HepG2 (cell line): ENCODE measurements at regions not wholly inside any gene's neighbourhood (a gene's known extent, or its start where the extent isn't known, plus 50 kb on each side); places are given as distances from the start of the nearest gene placed in this dataset.

Source experiments
- ARID2 ChIP-seq: sonication (generic); formaldehyde crosslinking; IDR thresholded peaks from 2 replicates; pipeline ENCODE4 v1.8.1; 2022; ENCODE audit warnings: mild to moderate bottlenecking, missing genetic modification reagents, borderline replicate concordance
- ATF4 ChIP-seq, 2 experiments: fragments of 450-650 bp in 1 of 2; sonication (generic) in 1 of 2; formaldehyde crosslinking; IDR thresholded peaks; 2 replicates each; pipeline versions ENCODE4 v1.5.0 to v1.8.0; 2020 to 2022; ENCODE audit warnings: mild to moderate bottlenecking in 1 of 2, missing genetic modification reagents in 1 of 2
- CTCF ChIP-seq: sonication (generic); formaldehyde crosslinking; IDR thresholded peaks from 2 replicates; pipeline ENCODE4 v1.5.0; 2020; ENCODE audit warnings: mild to moderate bottlenecking, missing genetic modification reagents, moderate library complexity
- ELF4 ChIP-seq: sonication (generic); formaldehyde crosslinking; IDR thresholded peaks from 2 replicates; pipeline ENCODE4 v1.5.0; 2020; ENCODE audit warnings: missing genetic modification reagents, mild to moderate bottlenecking, moderate library complexity, borderline replicate concordance
- FOXP1 ChIP-seq, 2 experiments: fragments of 450-650 bp in 1 of 2; IDR thresholded peaks; 2 replicates each; pipeline ENCODE4 v1.6.1; 2017 to 2018; ENCODE audit warnings: antibody characterized with exemption in 1 of 2
- ISX ChIP-seq: sonication (generic); formaldehyde crosslinking; conservative IDR thresholded peaks from 2 replicates; pipeline ENCODE4 v1.5.0; 2020; ENCODE audit warnings: missing genetic modification reagents
- MXD4 ChIP-seq: IDR thresholded peaks from 2 replicates; pipeline ENCODE4 v1.6.1; 2016; ENCODE audit warnings: mild to moderate bottlenecking, missing biosample characterization, missing genetic modification reagents
- POGK ChIP-seq: sonication (generic); formaldehyde crosslinking; conservative IDR thresholded peaks from 2 replicates; pipeline ENCODE4 v1.8.0; 2022; ENCODE audit warnings: mild to moderate bottlenecking, moderate library complexity, missing genetic modification reagents
- PPARG ChIP-seq: conservative IDR thresholded peaks from 2 replicates; pipeline ENCODE4 v1.6.1; 2016; ENCODE audit warnings: missing biosample characterization, missing genetic modification reagents
- SOX6 ChIP-seq, 2 experiments: fragments of 450-650 bp in 1 of 2; sonication (generic) in 1 of 2; formaldehyde crosslinking in 1 of 2; IDR thresholded peaks; 2 replicates each; pipeline versions ENCODE4 v1.4.0 to v1.6.1; 2017 to 2020; ENCODE audit warnings: antibody characterized with exemption in 1 of 2, mild to moderate bottlenecking in 1 of 2, missing genetic modification reagents in 1 of 2
- TBP ChIP-seq: sonication (generic); formaldehyde crosslinking; IDR thresholded peaks from 2 replicates; pipeline ENCODE4 v1.5.0; 2020; ENCODE audit warnings: missing genetic modification reagents
- TP53 ChIP-seq: sonication (generic); formaldehyde crosslinking; conservative IDR thresholded peaks from 2 replicates; pipeline ENCODE4 v1.4.0; 2020; ENCODE audit warnings: missing genetic modification reagents
- ZBTB3 ChIP-seq: sonication (generic); formaldehyde crosslinking; IDR thresholded peaks from 2 replicates; pipeline ENCODE4 v1.4.0; 2020; ENCODE audit warnings: low read depth, mild to moderate bottlenecking, moderate library complexity, missing genetic modification reagents, borderline replicate concordance
- ZGPAT ChIP-seq: IDR thresholded peaks from 2 replicates; pipeline ENCODE4 v1.6.1; 2016; ENCODE audit warnings: mild to moderate bottlenecking
- ZNF121 ChIP-seq: sonication (generic); formaldehyde crosslinking; IDR thresholded peaks from 2 replicates; pipeline ENCODE4 v1.5.0; 2020; ENCODE audit warnings: mild to moderate bottlenecking, missing genetic modification reagents
- ZNF329 ChIP-seq: sonication (generic); formaldehyde crosslinking; IDR thresholded peaks from 2 replicates; pipeline ENCODE4 v1.9.0; 2021; ENCODE audit warnings: low read depth, mild to moderate bottlenecking, missing genetic modification reagents
- ZNF350 ChIP-seq: sonication (generic); formaldehyde crosslinking; IDR thresholded peaks from 2 replicates; pipeline ENCODE4 v1.4.0; 2020; ENCODE audit warnings: mild to moderate bottlenecking, low read depth, missing genetic modification reagents, borderline replicate concordance
- ZNF556 ChIP-seq: sonication (generic); formaldehyde crosslinking; IDR thresholded peaks from 2 replicates; pipeline ENCODE4 v1.4.0; 2020; ENCODE audit warnings: mild to moderate bottlenecking, missing genetic modification reagents, borderline replicate concordance
- ZNF567 ChIP-seq: sonication (generic); formaldehyde crosslinking; IDR thresholded peaks from 2 replicates; pipeline ENCODE4 v1.8.1; 2023; ENCODE audit warnings: mild to moderate bottlenecking, missing genetic modification reagents, borderline replicate concordance
- ZNF674 ChIP-seq: sonication (generic); formaldehyde crosslinking; IDR thresholded peaks from 2 replicates; pipeline ENCODE4 v1.5.0; 2020; ENCODE audit warnings: low read depth, mild to moderate bottlenecking, missing genetic modification reagents
- ZNF7 ChIP-seq: IDR thresholded peaks from 2 replicates; pipeline ENCODE4 v1.6.1; 2016; ENCODE audit warnings: missing biosample characterization, missing genetic modification reagents
- ZNF761 ChIP-seq: sonication (generic); formaldehyde crosslinking; conservative IDR thresholded peaks from 2 replicates; pipeline ENCODE4 v1.4.0; 2020; ENCODE audit warnings: mild to moderate bottlenecking, missing genetic modification reagents
- ZNF776 ChIP-seq: sonication (generic); formaldehyde crosslinking; IDR thresholded peaks from 2 replicates; pipeline ENCODE4 v1.4.0; 2020; ENCODE audit warnings: mild to moderate bottlenecking, missing genetic modification reagents
- ZZZ3 ChIP-seq: sonication (generic); formaldehyde crosslinking; IDR thresholded peaks from 2 replicates; pipeline ENCODE4 v1.4.0; 2020; ENCODE audit warnings: missing genetic modification reagents, mild to moderate bottlenecking, borderline replicate concordance

GRCh38 chr10:78438907-78439809, 405.5 kb downstream of the RPS24 start (continued):
- TF ChIP-seq MXD4 (CRISPR knock-in tag) (no peak), CTCF (peak; percentile 30; the same call in 1 of the 2 replicates), TBP (CRISPR knock-in tag) (no peak), ZNF556 (no peak), ZBTB3 (CRISPR knock-in tag) (no peak), ZZZ3 (CRISPR knock-in tag) (0 out of 2 replicates have a peak, but pooled peaks have one; percentile 29), ZGPAT (CRISPR knock-in tag) (peak; percentile 69; the same call in 1 of the 2 replicates), SOX6 (IDR thresholded peaks at IDR 0.05) (no peak), SOX6 (CRISPR knock-in tag; IDR thresholded peaks at IDR 0.05) (no peak), ZNF329 (CRISPR knock-in tag) (no peak), ZNF7 (CRISPR knock-in tag) (no peak), ZNF776 (CRISPR knock-in tag) (no peak), ZNF350 (CRISPR knock-in tag) (peak; percentile 31; the same call in 1 of the 2 replicates), POGK (no peak), ATF4 (CRISPR knock-in tag; IDR thresholded peaks at IDR 0.05) (peak in 1 of 2 experiments; percentile 79; a peak in 2 of 4 replicates), ELF4 (no peak), ZNF761 (CRISPR knock-in tag) (no peak), PPARG (CRISPR knock-in tag) (no peak), ZNF121 (CRISPR knock-in tag) (peak; percentile 77), TP53 (CRISPR knock-in tag) (no peak), ISX (no peak), ARID2 (CRISPR knock-in tag) (no peak), FOXP1 (IDR thresholded peaks at IDR 0.05) (no peak), FOXP1 (CRISPR knock-in tag; IDR thresholded peaks at IDR 0.05) (no peak), ZNF567 (CRISPR knock-in tag) (no peak), ZNF674 (CRISPR knock-in tag) (no peak)
